Adrenal gland (tissue), 9 donors: ENCODE measurements at regions not wholly inside any gene's neighbourhood (a gene's known extent, or its start where the extent isn't known, plus 50 kb on each side); places are given as distances from the start of the nearest gene placed in this dataset.
"Not testable (repeated sequence)": the region's sequence is repeated elsewhere in the genome, so short reads cannot be mapped to it uniquely, and the experiment has no call there.

ENCODE experiments used
- DNase-seq, 7 donors: peaks; one replicate each; pipeline ENCODE4 v3.0.0-alpha.2; 2019 to 2020
- H3K27ac ChIP-seq, 5 donors: fragments of 200-600 bp; sonication (generic) in 4 of 5; 1 replicate in 3 of 5; 2 replicates in 2 of 5; pipeline versions ENCODE4 v1.5.1 to v1.8.0; 2016 to 2020; ENCODE audit warnings: mild to moderate bottlenecking in 1 of 5
- H3K27me3 ChIP-seq: fragments of 200-600 bp; 2 replicates; pipeline ENCODE4 v1.8.0; 2021
- H3K36me3 ChIP-seq, 2 donors: fragments of 200-600 bp; replicated peaks in 1 of 2; 1 replicate in 1 of 2; 2 replicates in 1 of 2; pipeline versions ENCODE4 v1.5.1 to v1.8.0; 2018 to 2022
- H3K4me1 ChIP-seq, 2 donors: fragments of 200-600 bp; replicated peaks in 1 of 2; 1 replicate in 1 of 2; 2 replicates in 1 of 2; pipeline versions ENCODE4 v1.5.1 to v1.8.0; 2018 to 2021
- H3K4me3 ChIP-seq, 4 donors: fragments of 200-600 bp; sonication (generic) in 3 of 4; one replicate each; pipeline ENCODE4 v1.5.1; 2016 to 2018
- H3K9me3 ChIP-seq, 3 donors: fragments of 200-600 bp; sonication (generic) in 1 of 3; replicated peaks in 1 of 3; 1 replicate in 2 of 3; 2 replicates in 1 of 3; pipeline versions ENCODE4 v1.5.1 to v1.8.0; 2016 to 2021
- CTCF ChIP-seq, 6 experiments: fragments of 450-650 bp in 4 of 6; fragments of 200-600 bp in 2 of 6; sonication (generic) in 1 of 6; IDR thresholded peaks; 1 replicate in 5 of 6; 2 replicates in 1 of 6; pipeline versions ENCODE4 v1.5.1 to v1.8.0; 2016 to 2021; ENCODE audit warnings: antibody characterized with exemption in 6 of 6, mild to moderate bottlenecking in 2 of 6, moderate library complexity in 1 of 6
- POLR2A ChIP-seq, 2 donors: fragments of 450-650 bp; IDR thresholded peaks; one replicate each; pipeline ENCODE4 v1.6.1; 2017; ENCODE audit warnings: antibody characterized with exemption in 2 of 2, mild to moderate bottlenecking in 2 of 2, moderate library complexity in 1 of 2
- WGBS, 4 donors: extraction: QIAGEN DNeasy Blood & Tissue Kit in 2 of 4; methylation state at CpG; one replicate each; pipeline versions ENCODE4 v1.1.5 to v1.1.7; 2013 to 2017; 5-methylcytosine and 5-hydroxymethylcytosine counted together
- intact Hi-C, 2 donors: fragments of 100-400 bp; cut with DNase I; formaldehyde crosslinking; loops; one replicate each; pipeline versions ENCODE4 v1.14.1 to v1.15.0; 2022 to 2023
- donor health status: healthy with polysubstance abuse.
- donor health status: Bipolar disorder and iron deficiency.
- donor health status: DM: yes; HTN: yes; CAD: no.
- donor health status: DM: no; HTN: no; CAD: no.
- donor health status: DM: no; HTN: no; CAD: no.

GRCh38 chr10:108036265-108036664 is 871.8 kb upstream of the SORCS1 start:
- WGBS, 4 donors: 39 to 61% (median 45%) methylated on average over 1 of the region's 1 CpG
- H3K4me3 ChIP-seq: no peak overlapping the region
- DNase-seq: no peak
- H3K36me3 ChIP-seq: no peaks in the 10 kb centered on the region
- no peak overlapping the region for H3K27ac ChIP-seq
- intact Hi-C loops: no loop called here
- no peaks in the 10 kb centered on the region for H3K27me3 ChIP-seq
- H3K9me3 ChIP-seq: no peaks in the 10 kb centered on the region
- TF ChIP-seq CTCF (IDR thresholded peaks at IDR 0.05) (no peak), POLR2A (IDR thresholded peaks at IDR 0.05) (no peak)
- no peaks in the 10 kb centered on the region for H3K4me1 ChIP-seq

GRCh38 chr10:108034829-108035228 is 870.3 kb upstream of the SORCS1 start:
- intact Hi-C loops: no loop called here
- 27 to 53% (median 34%) methylated on average over 1 of the region's 1 CpG for WGBS, 4 donors

GRCh38 chr10:108033518-108033917 is 869.0 kb upstream of the SORCS1 start:
- H3K4me3 ChIP-seq, H3K4me1 ChIP-seq, H3K36me3 ChIP-seq, H3K9me3 ChIP-seq, H3K27me3 ChIP-seq, intact Hi-C loops, DNase-seq, H3K27ac ChIP-seq: not testable (repeated sequence)
- 32 to 59% (median 46%) methylated on average over 3 of the region's 3 CpGs for WGBS, 4 donors

More at GRCh38 chr10:108034829-108035228, 870.3 kb upstream of the SORCS1 start:
- TF ChIP-seq CTCF (IDR thresholded peaks at IDR 0.05): no peak
- TF ChIP-seq POLR2A (IDR thresholded peaks at IDR 0.05): no peak
- no peak overlapping the region for H3K4me3 ChIP-seq
- H3K27ac ChIP-seq: no peak overlapping the region
- no peaks in the 10 kb centered on the region for H3K9me3 ChIP-seq
- no peaks in the 10 kb centered on the region for H3K27me3 ChIP-seq
- no peak for DNase-seq
- no peaks in the 10 kb centered on the region for H3K4me1 ChIP-seq
- H3K36me3 ChIP-seq: no peaks in the 10 kb centered on the region

- H3K4me3 ChIP-seq: no peak overlapping the region
- no peaks in the 10 kb centered on the region for H3K27me3 ChIP-seq
- TF ChIP-seq POLR2A (IDR thresholded peaks at IDR 0.05) (no peak), CTCF (IDR thresholded peaks at IDR 0.05) (no peak)
- H3K27ac ChIP-seq: no peak overlapping the region
- no peaks in the 10 kb centered on the region for H3K9me3 ChIP-seq
- intact Hi-C loops: no loop called here
- no peaks in the 10 kb centered on the region for H3K4me1 ChIP-seq
- H3K36me3 ChIP-seq: no peaks in the 10 kb centered on the region
- 64 to 83% (median 74%) methylated on average over 1 of the region's 1 CpG for WGBS, 4 donors
- DNase-seq: no peak
These were observed 867.0 kb upstream of the SORCS1 start for GRCh38 chr10:108031505-108031904.

- no peaks in the 10 kb centered on the region for H3K36me3 ChIP-seq
- no peaks in the 10 kb centered on the region for H3K4me1 ChIP-seq
- DNase-seq: no peak
- H3K27ac ChIP-seq: no peak overlapping the region
- H3K4me3 ChIP-seq: no peak overlapping the region
- TF ChIP-seq POLR2A (IDR thresholded peaks at IDR 0.05) (no peak), CTCF (IDR thresholded peaks at IDR 0.05) (no peak)
- no peaks in the 10 kb centered on the region for H3K9me3 ChIP-seq
- WGBS, 4 donors: 89 to 100% (median 96%) methylated on average over 1 of the region's 1 CpG
- intact Hi-C loops: no loop called here
- no peaks in the 10 kb centered on the region for H3K27me3 ChIP-seq
These were observed 850.3 kb upstream of the SORCS1 start for GRCh38 chr10:108014902-108015177.
